ENCODE measurements at regions not wholly inside any gene's neighbourhood (a gene's known extent, or its start where the extent isn't known, plus 50 kb on each side); places are given as distances from the start of the nearest gene placed in this dataset.

DNA sequence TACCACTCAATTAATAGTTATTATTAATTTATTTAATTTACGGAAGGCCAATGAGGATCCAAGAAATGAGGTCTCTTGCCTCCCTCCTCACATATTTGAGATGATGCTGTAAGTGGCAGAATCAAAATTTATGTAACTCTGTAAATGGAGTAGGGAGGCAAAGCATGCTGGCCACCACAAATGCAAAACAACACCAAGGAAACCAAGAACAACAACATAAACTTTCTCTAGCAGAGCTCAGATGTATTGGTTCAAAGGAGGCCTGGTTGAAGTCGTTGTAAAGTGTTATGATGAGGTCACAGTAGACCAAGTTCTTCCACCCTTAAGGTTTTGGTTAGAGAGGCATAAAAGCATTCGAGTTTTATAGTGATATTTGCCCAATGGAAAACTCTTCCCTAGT is 194.8 kb upstream of the FAT1 start:
- TF ChIP-seq YY1 (IDR thresholded peaks at IDR 0.05; ENCODE audit: insufficient read depth, insufficient read length) = no peak
- TF ChIP-seq SUZ12 (IDR thresholded peaks at IDR 0.05; ENCODE audit: extremely low read depth, insufficient read depth, insufficient read length) = no peak

Measured in NT2/D1 (cell line).